CD4-positive, alpha-beta memory T cell (primary cell): ENCODE measurements at regions not wholly inside any gene's neighbourhood (a gene's known extent, or its start where the extent isn't known, plus 50 kb on each side); places are given as distances from the start of the nearest gene placed in this dataset.

Experiments
- CTCF ChIA-PET: fragments of 350-600 bp; sonication (Branson Sonifier 250); formaldehyde crosslinking; loops from one replicate; lab custom pipeline; 2021; ENCODE audit warnings: inconsistent platforms; ENCODE audit not compliant: partially characterized antibody; lab: Charles Lee
- POLR2A ChIA-PET: fragments of 350-600 bp; sonication (Branson Sonifier 250); formaldehyde crosslinking; loops from one replicate; lab custom pipeline; 2021; ENCODE audit not compliant: partially characterized antibody; lab: Charles Lee
- DNase-seq, 5 donors: peaks; one replicate each; pipeline versions ENCODE4 v3.0.0 to v3.0.0-alpha.2; 2020 to 2022; ENCODE audit warnings: mixed read lengths in 1 of 5
- H3K27ac ChIP-seq: one replicate; pipeline ENCODE4 v1.7.0; 2013; ENCODE audit warnings: low read depth, low read length
- H3K27me3 ChIP-seq: 2 replicates; pipeline ENCODE4 v1.7.0; 2013; ENCODE audit warnings: mild to moderate bottlenecking, low read length, moderate library complexity; ENCODE audit not compliant: insufficient read depth
- H3K36me3 ChIP-seq: 2 replicates; pipeline ENCODE4 v1.7.0; 2013; ENCODE audit warnings: mild to moderate bottlenecking, low read length, moderate library complexity; ENCODE audit not compliant: insufficient read depth
- H3K4me1 ChIP-seq: 2 replicates; pipeline ENCODE4 v1.7.0; 2013; ENCODE audit warnings: mild to moderate bottlenecking, low read length, moderate library complexity; ENCODE audit not compliant: insufficient read depth
- H3K4me3 ChIP-seq, 2 donors: one replicate each; pipeline ENCODE4 v1.7.0; 2013; ENCODE audit warnings: low read length in 2 of 2, mild to moderate bottlenecking in 1 of 2
- H3K9me3 ChIP-seq, 2 donors: one replicate each; pipeline ENCODE4 v1.7.0; 2013; ENCODE audit warnings: low read length in 2 of 2, control low read depth in 1 of 2; ENCODE audit not compliant: control insufficient read depth in 1 of 2
- H3K27ac Mint-ChIP-seq, 7 donors: one replicate each; pipeline ENCODE4 v1.8.0; 2020 to 2021; ENCODE audit warnings: mixed read lengths in 7 of 7, mild to moderate bottlenecking in 6 of 7, inconsistent platforms in 3 of 7, moderate library complexity in 3 of 7
- H3K27me3 Mint-ChIP-seq, 2 donors: one replicate each; pipeline ENCODE4 v1.8.0; 2020 to 2021; ENCODE audit warnings: mixed read lengths in 2 of 2
- H3K36me3 Mint-ChIP-seq, 2 donors: one replicate each; pipeline ENCODE4 v1.8.0; 2020 to 2021; ENCODE audit warnings: mixed read lengths in 2 of 2, inconsistent platforms in 1 of 2, mild to moderate bottlenecking in 1 of 2
- H3K4me1 Mint-ChIP-seq, 4 donors: one replicate each; pipeline ENCODE4 v1.8.0; 2020 to 2021; ENCODE audit warnings: mixed read lengths in 4 of 4, mild to moderate bottlenecking in 1 of 4
- H3K4me3 Mint-ChIP-seq, 8 donors: one replicate each; pipeline ENCODE4 v1.8.0; 2020 to 2021; ENCODE audit warnings: mixed read lengths in 8 of 8, mild to moderate bottlenecking in 7 of 8, moderate library complexity in 6 of 8, inconsistent platforms in 3 of 8
- H3K9me3 Mint-ChIP-seq, 8 donors: one replicate each; pipeline ENCODE4 v1.8.0; 2020 to 2021; ENCODE audit warnings: mixed read lengths in 8 of 8, mild to moderate bottlenecking in 5 of 8, inconsistent platforms in 3 of 8, moderate library complexity in 1 of 8
- intact Hi-C: fragments of 100-400 bp; cut with micrococcal nuclease; formaldehyde crosslinking; loops from one replicate; pipeline ENCODE4 v1.15.1; 2023

DNA sequence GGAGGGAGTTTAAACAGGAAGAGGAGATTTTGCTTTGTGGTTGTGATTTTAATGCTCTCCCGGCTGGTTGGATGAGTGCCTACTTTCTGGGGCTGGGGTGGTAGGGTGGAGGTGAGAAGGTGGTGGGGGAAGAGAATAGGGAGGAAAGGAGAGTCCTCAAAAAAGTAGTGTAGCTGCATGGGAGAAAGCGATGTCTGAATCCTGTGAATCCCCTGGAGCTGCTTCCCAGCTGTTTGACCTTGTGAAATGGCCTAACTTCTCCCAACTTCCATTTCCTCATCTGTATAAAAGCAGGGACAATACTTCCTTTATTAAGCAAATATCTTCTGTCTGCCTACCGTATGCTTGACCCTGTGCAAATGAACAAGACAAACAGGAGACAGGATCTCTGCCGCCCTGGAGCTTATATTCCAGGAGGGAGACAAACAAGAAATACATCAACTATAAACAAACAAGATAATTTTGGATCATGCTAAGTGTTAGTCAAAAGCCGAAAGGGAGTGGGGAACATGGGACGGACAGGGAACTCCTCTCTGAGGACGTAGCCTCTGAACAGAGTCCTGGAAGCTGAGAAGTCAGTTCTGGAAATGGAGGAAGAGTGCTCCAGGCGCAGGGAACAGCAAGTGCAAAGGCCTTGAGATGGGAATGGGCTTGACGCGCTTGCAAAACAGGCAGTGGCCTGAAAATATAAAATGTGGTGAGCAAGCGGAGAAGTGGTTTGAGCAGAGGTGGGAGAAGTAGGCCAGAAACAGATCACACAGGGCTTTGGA, 103.5 kb downstream of the SPRY4 start:
- H3K4me3 Mint-ChIP-seq: no peak overlapping the region
- no peaks in the 10 kb centered on the region for H3K36me3 Mint-ChIP-seq
- intact Hi-C loops: loop anchor here (5.0 kb wide), 2 partner anchors 69 to 899 kb away; partner anchors contain the start of gene TAF7
- H3K27me3 Mint-ChIP-seq: no peaks in the 10 kb centered on the region
- POLR2A ChIA-PET: interaction anchor here (0.8 to 1.6 kb wide), 3 partner anchors 25 to 136 kb away, joined by 3 to 6 read pairs (median 5); no protein-coding TSS in a partner anchor
- peak overlapping the region in 4 of 7 donors; percentile 6 to 58 (median 45) for H3K27ac Mint-ChIP-seq
- H3K36me3 ChIP-seq: no peaks in the 10 kb centered on the region
- CTCF ChIA-PET: interaction anchor here (0.5 kb wide), 1 partner anchor 111 kb away, joined by 3 read pairs; no protein-coding TSS in a partner anchor
- H3K27me3 ChIP-seq: no peaks in the 10 kb centered on the region
- no peak for DNase-seq
- H3K9me3 ChIP-seq: no peaks in the 10 kb centered on the region
- H3K4me1 Mint-ChIP-seq: peaks cover 22 to 44% (median 33%) of the 10 kb centered on the region in 4 donors
- peaks cover 32% of the 10 kb centered on the region for H3K4me1 ChIP-seq
- H3K9me3 Mint-ChIP-seq: peaks cover 0 to 2% (median 0%) of the 10 kb centered on the region in 8 donors
- H3K27ac ChIP-seq: no peak overlapping the region
- no peak overlapping the region for H3K4me3 ChIP-seq

DNA sequence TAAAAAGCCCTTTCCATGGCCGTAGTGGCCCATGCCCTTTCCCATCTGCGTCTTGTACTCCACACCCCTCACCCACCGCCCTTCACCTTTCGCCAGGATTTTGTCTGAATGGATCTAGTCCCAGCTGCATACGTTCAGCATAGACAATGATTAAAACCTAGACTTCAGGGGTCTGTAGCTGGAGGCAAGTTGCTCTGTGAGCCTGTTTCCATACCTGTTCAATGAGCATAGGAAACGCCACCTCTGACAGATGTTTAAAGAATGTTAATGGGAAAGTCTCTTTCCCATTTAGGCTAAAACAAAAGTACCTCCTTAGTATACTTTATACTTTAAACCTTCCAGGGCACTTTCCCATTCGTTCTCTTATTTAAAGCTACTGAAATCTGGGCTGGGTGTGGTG, 105.7 kb downstream of the SPRY4 start:
- H3K4me1 Mint-ChIP-seq: peaks cover 19 to 36% (median 29%) of the 10 kb centered on the region in 4 donors
- Histone ChIP-seq H3K27me3 (no peaks in the 10 kb centered on the region), H3K27ac (no peak overlapping the region), H3K36me3 (no peaks in the 10 kb centered on the region), H3K9me3 (no peaks in the 10 kb centered on the region), H3K4me1 (peaks cover 28% of the 10 kb centered on the region), H3K4me3 (no peak overlapping the region)
- intact Hi-C loops: no loop called here
- H3K36me3 Mint-ChIP-seq: no peaks in the 10 kb centered on the region
- peaks cover 0 to 2% (median 0%) of the 10 kb centered on the region in 8 donors for H3K9me3 Mint-ChIP-seq
- H3K27ac Mint-ChIP-seq: no peak overlapping the region
- H3K27me3 Mint-ChIP-seq: no peaks in the 10 kb centered on the region
- H3K4me3 Mint-ChIP-seq: no peak overlapping the region
- ChIA-PET POLR2A (no interaction called here), CTCF (no interaction called here)
- DNase-seq: no peak

DNA sequence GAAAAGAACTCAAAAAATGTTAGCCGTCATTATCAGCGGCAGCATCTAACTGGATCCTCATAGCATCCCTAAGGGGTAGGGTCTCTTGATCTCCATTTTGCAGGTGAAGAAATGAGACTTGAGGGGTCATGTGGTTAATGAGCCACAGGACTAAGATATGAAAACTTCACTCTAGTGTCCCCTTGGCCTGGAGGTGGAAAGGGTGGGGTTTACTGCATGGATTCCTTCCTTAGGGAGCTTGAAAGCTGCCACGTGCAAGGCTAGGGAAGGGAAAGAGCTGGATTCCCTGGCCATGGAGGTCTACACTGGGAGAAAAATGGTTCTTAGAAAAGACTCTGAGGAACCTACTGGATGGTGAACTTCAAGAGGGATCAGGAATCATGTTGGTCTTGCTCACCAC, 107.9 kb downstream of the SPRY4 start:
- no peak overlapping the region for H3K4me3 ChIP-seq
- no peak for DNase-seq
- intact Hi-C loops: no loop called here
- H3K9me3 ChIP-seq: no peaks in the 10 kb centered on the region
- Mint-ChIP-seq H3K4me3 (peak overlapping the region in 1 of 8 donors; percentile 42), H3K9me3 (no peaks in the 10 kb centered on the region), H3K27me3 (no peaks in the 10 kb centered on the region), H3K27ac (no peak overlapping the region), H3K36me3 (no peaks in the 10 kb centered on the region), H3K4me1 (peaks cover 7 to 17% (median 14%) of the 10 kb centered on the region in 4 donors)
- POLR2A ChIA-PET: no interaction called here
- H3K27me3 ChIP-seq: no peaks in the 10 kb centered on the region
- H3K27ac ChIP-seq: no peak overlapping the region
- H3K4me1 ChIP-seq: peaks cover 11% of the 10 kb centered on the region
- H3K36me3 ChIP-seq: no peaks in the 10 kb centered on the region
- CTCF ChIA-PET: no interaction called here

DNA sequence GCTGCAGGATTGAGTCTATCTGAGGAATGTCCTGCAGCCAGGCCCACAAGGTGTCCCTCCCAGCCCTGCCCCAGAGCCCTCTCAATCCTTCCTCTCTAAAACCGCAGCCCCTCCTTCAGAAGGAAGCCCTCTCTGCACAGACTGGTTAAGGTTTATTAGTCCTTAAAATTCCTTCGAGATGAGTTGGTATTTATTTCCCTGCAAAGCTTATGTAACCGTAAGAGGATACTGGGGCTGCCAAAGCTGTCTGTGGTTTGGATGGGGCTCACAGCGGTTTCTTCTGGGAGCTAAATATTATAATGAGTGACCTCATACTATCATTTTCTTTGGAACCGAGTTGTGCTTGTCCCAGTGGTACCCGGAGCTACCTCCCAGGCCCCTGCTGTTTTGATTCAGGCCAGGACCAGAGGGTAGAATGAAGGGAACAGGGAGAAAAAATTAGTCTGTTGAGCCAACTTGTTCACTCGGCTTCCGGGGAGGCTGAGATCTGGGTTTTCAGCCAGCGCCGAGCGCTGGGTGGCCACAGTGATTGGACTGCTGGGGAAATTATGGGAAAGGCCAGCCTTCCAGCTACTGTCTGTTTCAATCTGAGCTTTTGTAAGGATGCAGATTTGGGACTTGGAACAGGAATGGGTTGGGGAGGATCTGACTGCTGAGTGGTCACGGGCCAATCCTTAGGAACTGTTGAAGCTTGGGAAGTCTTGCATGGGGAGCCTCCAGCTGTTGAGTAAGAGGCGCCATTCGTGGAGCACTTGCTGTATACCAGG, 107.5 kb downstream of the NDFIP1 start:
- intact Hi-C loops: no loop called here
- CTCF ChIA-PET: no interaction called here
- Mint-ChIP-seq H3K27ac (no peak overlapping the region), H3K4me1 (peaks cover 3 to 8% (median 7%) of the 10 kb centered on the region in 4 donors), H3K9me3 (no peaks in the 10 kb centered on the region), H3K36me3 (no peaks in the 10 kb centered on the region), H3K4me3 (no peak overlapping the region), H3K27me3 (no peaks in the 10 kb centered on the region)
- Histone ChIP-seq H3K27ac (no peak overlapping the region), H3K4me1 (peaks cover 5% of the 10 kb centered on the region), H3K4me3 (no peak overlapping the region), H3K27me3 (no peaks in the 10 kb centered on the region), H3K36me3 (no peaks in the 10 kb centered on the region), H3K9me3 (no peaks in the 10 kb centered on the region)
- POLR2A ChIA-PET: no interaction called here
- no peak for DNase-seq

DNA sequence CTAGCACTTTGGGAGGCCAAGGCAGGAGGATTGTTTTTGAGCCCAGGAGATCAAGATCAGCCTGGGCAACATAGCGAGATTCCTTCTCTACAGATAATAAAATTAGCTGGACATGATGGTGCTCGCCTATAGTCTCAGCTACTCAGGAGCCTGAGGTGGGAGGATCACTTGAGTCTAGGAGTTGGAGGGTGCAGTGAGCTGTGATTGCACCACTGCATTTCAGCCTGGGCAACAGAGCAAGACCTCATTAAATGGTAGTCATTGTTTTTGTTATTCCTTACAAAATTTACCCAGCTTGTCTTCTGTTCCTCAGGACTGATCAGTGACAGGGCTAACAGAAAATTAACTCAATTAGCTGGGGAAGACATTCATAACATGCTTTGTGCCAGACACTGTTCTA, 104.5 kb downstream of the NDFIP1 start:
- Histone ChIP-seq H3K27ac (no peak overlapping the region), H3K4me3 (no peak overlapping the region), H3K36me3 (no peaks in the 10 kb centered on the region), H3K27me3 (no peaks in the 10 kb centered on the region), H3K9me3 (no peaks in the 10 kb centered on the region), H3K4me1 (no peaks in the 10 kb centered on the region)
- CTCF ChIA-PET: no interaction called here
- DNase-seq: no peak
- intact Hi-C loops: no loop called here
- no peaks in the 10 kb centered on the region for H3K4me1 Mint-ChIP-seq
- no peaks in the 10 kb centered on the region for H3K9me3 Mint-ChIP-seq
- POLR2A ChIA-PET: no interaction called here
- H3K36me3 Mint-ChIP-seq: no peaks in the 10 kb centered on the region
- H3K27me3 Mint-ChIP-seq: peaks cover 0 to 2% of the 10 kb centered on the region in 2 donors
- H3K4me3 Mint-ChIP-seq: no peak overlapping the region
- H3K27ac Mint-ChIP-seq: no peak overlapping the region

DNA sequence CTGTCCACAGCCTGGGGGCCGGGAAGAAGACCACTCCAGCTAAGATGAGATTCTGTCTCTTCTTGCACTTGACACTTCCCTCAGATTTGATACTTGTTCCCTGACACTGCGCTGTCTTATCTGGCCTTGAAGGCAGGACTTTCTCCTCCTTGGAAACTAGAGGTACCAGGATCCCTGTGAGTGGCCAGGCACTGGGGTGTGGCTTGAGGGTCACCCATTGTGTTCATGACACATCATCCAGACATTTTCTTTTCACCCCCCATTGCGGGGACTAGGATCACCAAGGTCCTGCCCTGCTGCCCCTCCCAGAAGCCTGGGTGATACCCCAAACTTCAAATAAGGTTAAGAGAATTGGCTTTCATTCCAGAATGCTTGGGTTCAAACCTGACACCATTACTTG, 103.3 kb downstream of the NDFIP1 start:
- ChIA-PET POLR2A (no interaction called here), CTCF (no interaction called here)
- DNase-seq: no peak
- Histone ChIP-seq H3K36me3 (no peaks in the 10 kb centered on the region), H3K4me1 (no peaks in the 10 kb centered on the region), H3K27ac (no peak overlapping the region), H3K9me3 (no peaks in the 10 kb centered on the region), H3K27me3 (no peaks in the 10 kb centered on the region), H3K4me3 (no peak overlapping the region)
- H3K4me3 Mint-ChIP-seq: no peak overlapping the region
- no peaks in the 10 kb centered on the region for H3K9me3 Mint-ChIP-seq
- H3K27ac Mint-ChIP-seq: peak overlapping the region in 1 of 7 donors; percentile 55
- peaks cover 0 to 2% of the 10 kb centered on the region in 2 donors for H3K27me3 Mint-ChIP-seq
- no peaks in the 10 kb centered on the region for H3K36me3 Mint-ChIP-seq
- intact Hi-C loops: no loop called here
- H3K4me1 Mint-ChIP-seq: no peaks in the 10 kb centered on the region

DNA sequence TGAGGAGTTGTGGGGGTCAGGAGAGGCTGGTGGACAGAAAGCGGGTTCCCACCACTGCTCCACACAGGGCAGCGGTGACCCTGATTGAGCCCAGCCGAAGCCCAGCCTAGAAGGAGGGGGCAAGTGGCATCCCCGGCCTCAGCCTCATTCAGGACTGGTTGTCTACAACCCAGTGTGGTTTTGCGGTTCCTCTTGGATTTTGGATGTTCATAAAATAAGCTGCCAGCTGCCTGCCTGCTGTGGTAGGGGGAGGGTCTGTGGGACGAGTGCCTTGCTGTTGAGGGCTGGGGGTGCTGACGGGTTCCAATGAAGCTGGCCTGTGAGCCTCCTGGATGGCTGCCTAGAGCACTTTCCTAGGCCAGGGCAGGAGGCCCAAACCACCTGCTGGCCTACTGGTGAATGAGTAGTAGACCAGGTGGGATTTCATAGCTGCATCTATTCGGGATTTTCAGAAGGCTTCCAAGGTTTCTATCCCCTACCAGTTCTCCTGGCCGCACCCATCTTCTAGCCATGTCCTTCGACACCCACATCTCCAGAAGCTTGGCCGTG, 102.4 kb downstream of the NDFIP1 start:
- Histone ChIP-seq H3K27ac (no peak overlapping the region), H3K27me3 (no peaks in the 10 kb centered on the region), H3K4me3 (no peak overlapping the region), H3K4me1 (no peaks in the 10 kb centered on the region), H3K9me3 (no peaks in the 10 kb centered on the region), H3K36me3 (no peaks in the 10 kb centered on the region)
- no peak overlapping the region for H3K4me3 Mint-ChIP-seq
- H3K27ac Mint-ChIP-seq: no peak overlapping the region
- POLR2A ChIA-PET: no interaction called here
- no peaks in the 10 kb centered on the region for H3K4me1 Mint-ChIP-seq
- intact Hi-C loops: no loop called here
- DNase-seq: no peak
- CTCF ChIA-PET: no interaction called here
- no peaks in the 10 kb centered on the region for H3K9me3 Mint-ChIP-seq
- H3K27me3 Mint-ChIP-seq: peaks cover 0 to 2% of the 10 kb centered on the region in 2 donors
- H3K36me3 Mint-ChIP-seq: no peaks in the 10 kb centered on the region
